ENCODE measurements at regions not wholly inside any gene's neighbourhood (a gene's known extent, or its start where the extent isn't known, plus 50 kb on each side); places are given as distances from the start of the nearest gene placed in this dataset.

- TF ChIP-seq POLR2A (IDR thresholded peaks at IDR 0.05) (no peak), POLR2AphosphoS5 (IDR thresholded peaks at IDR 0.05) (no peak), CTCF (IDR thresholded peaks at IDR 0.05) (no peak), EP300 (IDR thresholded peaks at IDR 0.05) (no peak)
Observed at GRCh38 chr16:11409398-11409797, 64.1 kb downstream of the RMI2 start.
